Dendritic cell treated with granulocyte-macrophage colony-stimulating factor and Interleukin-4, amounts not matched to agents 40 ng/mL and 50 ng/mL, for 4 days (primary cell): ENCODE measurements at regions not wholly inside any gene's neighbourhood (a gene's known extent, or its start where the extent isn't known, plus 50 kb on each side); places are given as distances from the start of the nearest gene placed in this dataset.
"Not testable (repeated sequence)": the region's sequence is repeated elsewhere in the genome, so short reads cannot be mapped to it uniquely, and the experiment has no call there.

Source experiments
- H3K27ac Mint-ChIP-seq: one replicate; pipeline ENCODE4 v1.8.0; 2022; ENCODE audit warnings: mild to moderate bottlenecking, mixed read lengths
- H3K27me3 Mint-ChIP-seq: one replicate; pipeline ENCODE4 v1.8.0; 2022; ENCODE audit warnings: mild to moderate bottlenecking, mixed read lengths
- H3K36me3 Mint-ChIP-seq: one replicate; pipeline ENCODE4 v1.8.0; 2022; ENCODE audit warnings: low read depth, mixed read lengths
- H3K4me1 Mint-ChIP-seq: one replicate; pipeline ENCODE4 v1.8.0; 2022; ENCODE audit warnings: low read depth, mixed read lengths
- H3K4me3 Mint-ChIP-seq: one replicate; pipeline ENCODE4 v1.8.0; 2022; ENCODE audit warnings: mild to moderate bottlenecking, moderate library complexity, mixed read lengths
- H3K9me3 Mint-ChIP-seq: one replicate; pipeline ENCODE4 v1.8.0; 2022; ENCODE audit warnings: mixed read lengths
- intact Hi-C: fragments of 100-400 bp; cut with micrococcal nuclease; formaldehyde crosslinking; loops from one replicate; pipeline ENCODE4 v1.15.0; 2022

GRCh38 chr6:15102241-15102640 lies 143.6 kb upstream of the JARID2 start:
- peaks cover 2% of the 10 kb centered on the region for H3K27me3 Mint-ChIP-seq
- intact Hi-C loops: no loop called here
- H3K4me1 Mint-ChIP-seq: peaks cover 5% of the 10 kb centered on the region
- H3K36me3 Mint-ChIP-seq: no peaks in the 10 kb centered on the region
- peaks cover 9% of the 10 kb centered on the region for H3K9me3 Mint-ChIP-seq
- no peak overlapping the region for H3K27ac Mint-ChIP-seq
- no peak overlapping the region for H3K4me3 Mint-ChIP-seq

DNA sequence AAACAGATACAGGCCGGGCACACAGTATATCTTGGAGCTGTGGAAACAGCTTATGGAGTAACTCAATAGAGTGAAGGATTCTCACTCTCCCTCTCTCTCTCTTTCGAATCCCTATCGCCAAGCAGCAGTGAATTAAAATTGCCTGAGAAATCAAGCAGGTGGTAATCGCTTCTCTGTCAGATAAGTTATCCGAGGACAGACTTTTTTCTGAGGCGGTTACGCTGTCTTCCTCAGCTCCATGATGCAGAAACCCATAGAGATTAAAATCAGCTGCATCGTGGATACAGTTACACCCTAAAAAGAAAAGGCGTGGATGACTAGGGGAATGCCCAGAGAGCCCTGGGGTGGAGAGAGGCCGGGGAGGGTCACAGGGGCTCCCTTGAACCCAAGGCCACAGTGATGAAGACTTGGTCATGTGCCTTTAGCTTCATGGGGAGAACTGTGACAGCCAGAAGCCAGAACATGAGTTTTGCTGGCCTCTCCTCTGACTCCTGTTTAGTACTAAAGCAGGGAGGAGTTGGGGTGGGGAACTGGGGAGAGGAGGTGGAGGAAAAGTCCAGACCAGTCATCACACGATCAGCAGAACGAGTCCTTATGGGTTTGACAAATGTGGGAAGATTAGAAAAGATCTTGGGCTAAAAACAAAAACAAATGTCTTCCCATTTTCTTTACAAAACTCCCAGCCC lies 138.8 kb upstream of the JARID2 start:
- Mint-ChIP-seq H3K27ac (no peak overlapping the region), H3K4me1 (peaks cover 28% of the 10 kb centered on the region), H3K4me3 (no peak overlapping the region), H3K36me3 (no peaks in the 10 kb centered on the region), H3K27me3 (peaks cover 2% of the 10 kb centered on the region), H3K9me3 (peaks cover 9% of the 10 kb centered on the region)
- intact Hi-C loops: no loop called here

- intact Hi-C loops: no loop called here
- no peak overlapping the region for H3K27ac Mint-ChIP-seq
- H3K9me3 Mint-ChIP-seq: peaks cover 9% of the 10 kb centered on the region
- no peaks in the 10 kb centered on the region for H3K36me3 Mint-ChIP-seq
- peaks cover 28% of the 10 kb centered on the region for H3K4me1 Mint-ChIP-seq
- no peak overlapping the region for H3K4me3 Mint-ChIP-seq
- peaks cover 2% of the 10 kb centered on the region for H3K27me3 Mint-ChIP-seq
These were observed 138.1 kb upstream of the JARID2 start for GRCh38 chr6:15107644-15108382.

- Mint-ChIP-seq H3K9me3 (peaks cover 9% of the 10 kb centered on the region), H3K27ac (no peak overlapping the region), H3K36me3 (no peaks in the 10 kb centered on the region), H3K4me3 (no peak overlapping the region), H3K27me3 (peaks cover 2% of the 10 kb centered on the region), H3K4me1 (peaks cover 27% of the 10 kb centered on the region)
- intact Hi-C loops: no loop called here
These were observed 137.5 kb upstream of the JARID2 start for GRCh38 chr6:15108383-15108715.

GRCh38 chr6:15109338-15110090 lies 136.4 kb upstream of the JARID2 start:
- Mint-ChIP-seq H3K9me3 (peaks cover 9% of the 10 kb centered on the region), H3K36me3 (no peaks in the 10 kb centered on the region), H3K27ac (no peak overlapping the region), H3K27me3 (no peaks in the 10 kb centered on the region), H3K4me3 (no peak overlapping the region), H3K4me1 (peaks cover 29% of the 10 kb centered on the region)
- intact Hi-C loops: no loop called here

DNA sequence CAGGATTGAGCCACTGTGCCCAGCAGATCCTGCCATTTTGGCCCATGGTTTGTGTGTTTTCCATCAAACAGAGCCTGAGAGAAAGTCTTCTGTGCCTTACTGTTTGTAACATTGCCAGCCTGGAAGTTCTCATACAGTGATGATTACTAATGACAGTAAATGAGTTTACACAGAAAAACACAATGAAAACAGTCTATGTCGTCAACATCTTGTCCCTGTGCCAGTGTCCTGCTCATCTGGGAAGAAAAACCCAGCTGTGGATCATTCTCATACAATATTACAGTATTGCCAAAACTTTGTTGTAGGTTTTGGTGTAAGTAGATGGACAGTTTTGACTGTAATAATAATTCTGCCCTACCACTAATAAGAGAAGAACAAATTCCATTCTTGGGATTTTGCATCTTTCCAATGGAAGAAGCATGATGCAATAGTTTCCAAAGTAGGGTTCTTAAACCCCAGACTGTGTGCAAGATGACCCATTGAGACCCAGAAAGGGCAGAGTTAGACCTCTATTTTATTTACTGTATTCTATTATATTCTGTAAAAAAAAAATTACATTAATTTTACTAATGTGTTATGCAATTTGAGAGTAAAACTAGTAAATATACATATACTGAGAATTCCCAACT lies 135.0 kb upstream of the JARID2 start:
- H3K27me3 Mint-ChIP-seq: no peaks in the 10 kb centered on the region
- H3K27ac Mint-ChIP-seq: no peak overlapping the region
- H3K4me1 Mint-ChIP-seq: peaks cover 29% of the 10 kb centered on the region
- H3K9me3 Mint-ChIP-seq: peaks cover 2% of the 10 kb centered on the region
- H3K36me3 Mint-ChIP-seq: no peaks in the 10 kb centered on the region
- no peak overlapping the region for H3K4me3 Mint-ChIP-seq
- intact Hi-C loops: no loop called here

- H3K4me3 Mint-ChIP-seq, intact Hi-C loops: not testable (repeated sequence)
- H3K27ac Mint-ChIP-seq: peak overlapping the region; percentile 56
These were observed 134.3 kb upstream of the JARID2 start for GRCh38 chr6:15111576-15111975.

DNA sequence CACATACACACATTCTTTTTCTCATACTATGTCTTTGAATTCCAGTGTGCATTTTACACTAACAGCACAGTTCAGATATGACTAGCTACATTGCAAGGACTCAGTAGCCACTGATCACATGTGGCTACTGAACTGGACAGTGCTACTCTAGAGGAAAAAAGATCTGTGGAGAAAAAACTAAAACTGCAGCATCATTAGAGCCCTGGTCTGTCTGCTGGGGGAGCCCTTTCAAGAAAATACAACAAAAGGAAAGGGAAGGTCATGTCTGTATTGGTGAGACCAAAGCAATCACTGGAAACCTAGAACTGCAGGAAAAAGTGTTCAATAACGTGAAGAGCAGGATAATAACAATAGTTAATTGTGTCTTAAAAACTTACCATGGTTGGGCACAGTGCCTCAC lies 132.3 kb upstream of the JARID2 start:
- Mint-ChIP-seq H3K36me3 (no peaks in the 10 kb centered on the region), H3K4me1 (peaks cover 16% of the 10 kb centered on the region), H3K27ac (no peak overlapping the region), H3K9me3 (no peaks in the 10 kb centered on the region), H3K27me3 (no peaks in the 10 kb centered on the region), H3K4me3 (no peak overlapping the region)
- intact Hi-C loops: no loop called here

More at GRCh38 chr6:15111576-15111975, 134.3 kb upstream of the JARID2 start:
- not testable (repeated sequence) for H3K36me3 Mint-ChIP-seq, H3K27me3 Mint-ChIP-seq, H3K9me3 Mint-ChIP-seq
- H3K4me1 Mint-ChIP-seq: peaks cover 29% of the 10 kb centered on the region

DNA sequence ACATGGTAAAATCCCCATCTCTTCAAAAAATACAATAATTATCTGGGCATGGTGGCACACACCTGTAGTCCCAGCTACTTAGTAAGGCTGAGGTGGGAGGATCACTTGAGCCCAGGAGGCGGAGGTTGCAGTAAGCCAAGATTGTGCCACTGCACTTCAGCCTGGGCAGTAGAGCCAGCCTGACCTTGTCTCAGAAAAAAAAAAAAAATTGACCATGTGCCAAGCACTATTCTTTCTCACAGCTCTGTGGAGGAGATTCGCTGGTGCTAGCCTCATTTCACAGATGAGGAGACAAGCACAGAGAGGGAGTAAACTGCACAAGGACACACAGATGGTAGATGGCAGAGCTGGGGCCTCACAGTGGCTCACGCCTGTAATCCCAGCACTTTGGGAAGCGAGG lies 131.8 kb upstream of the JARID2 start:
- H3K4me1 Mint-ChIP-seq: peaks cover 11% of the 10 kb centered on the region
- intact Hi-C loops: no loop called here
- no peaks in the 10 kb centered on the region for H3K9me3 Mint-ChIP-seq
- no peak overlapping the region for H3K27ac Mint-ChIP-seq
- no peak overlapping the region for H3K4me3 Mint-ChIP-seq
- H3K36me3 Mint-ChIP-seq: no peaks in the 10 kb centered on the region
- H3K27me3 Mint-ChIP-seq: no peaks in the 10 kb centered on the region

DNA sequence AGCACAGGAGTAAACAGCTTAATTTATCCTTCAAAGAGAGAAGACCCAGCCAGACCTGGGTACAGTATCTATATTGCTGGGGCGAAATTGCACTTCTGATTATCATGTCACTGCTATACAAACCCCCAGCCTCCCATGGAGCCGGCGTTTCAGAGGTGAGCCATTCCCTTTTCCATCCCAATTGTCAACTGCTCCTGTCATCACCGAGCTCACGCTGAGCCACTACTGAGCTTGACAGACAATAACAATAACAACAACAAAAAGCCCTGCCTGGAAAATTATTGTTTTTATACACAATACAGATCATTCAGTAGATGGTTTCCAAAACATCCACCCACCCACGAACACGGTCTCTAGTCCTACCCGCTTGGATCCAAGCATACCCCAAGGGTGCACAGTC lies 129.0 kb upstream of the JARID2 start:
- H3K36me3 Mint-ChIP-seq: no peaks in the 10 kb centered on the region
- H3K27ac Mint-ChIP-seq: no peak overlapping the region
- no peaks in the 10 kb centered on the region for H3K27me3 Mint-ChIP-seq
- H3K4me3 Mint-ChIP-seq: no peak overlapping the region
- intact Hi-C loops: no loop called here
- H3K9me3 Mint-ChIP-seq: no peaks in the 10 kb centered on the region
- H3K4me1 Mint-ChIP-seq: peaks cover 4% of the 10 kb centered on the region

DNA sequence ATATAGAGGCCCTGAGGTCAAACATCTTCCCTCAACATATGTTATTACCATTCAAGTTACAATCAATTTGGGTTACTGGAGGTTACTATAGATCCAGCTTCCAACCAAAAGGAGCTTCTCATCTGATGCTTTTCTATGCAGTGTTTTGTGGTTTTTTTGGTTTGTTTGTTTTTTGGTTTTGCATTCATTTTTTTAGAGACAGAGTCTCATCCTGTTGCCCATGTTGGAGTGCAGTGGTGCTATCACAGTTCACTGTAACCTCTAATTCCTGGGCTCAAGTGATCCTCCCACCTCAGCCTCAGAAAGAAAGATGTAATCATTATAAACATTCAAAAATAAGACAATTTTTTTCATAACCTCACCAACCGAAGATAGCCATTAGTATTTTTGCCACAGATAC lies 124.4 kb upstream of the JARID2 start:
- Mint-ChIP-seq H3K27ac (no peak overlapping the region), H3K4me3 (no peak overlapping the region), H3K27me3 (peaks cover 4% of the 10 kb centered on the region), H3K9me3 (no peaks in the 10 kb centered on the region), H3K4me1 (no peaks in the 10 kb centered on the region), H3K36me3 (no peaks in the 10 kb centered on the region)
- intact Hi-C loops: no loop called here

DNA sequence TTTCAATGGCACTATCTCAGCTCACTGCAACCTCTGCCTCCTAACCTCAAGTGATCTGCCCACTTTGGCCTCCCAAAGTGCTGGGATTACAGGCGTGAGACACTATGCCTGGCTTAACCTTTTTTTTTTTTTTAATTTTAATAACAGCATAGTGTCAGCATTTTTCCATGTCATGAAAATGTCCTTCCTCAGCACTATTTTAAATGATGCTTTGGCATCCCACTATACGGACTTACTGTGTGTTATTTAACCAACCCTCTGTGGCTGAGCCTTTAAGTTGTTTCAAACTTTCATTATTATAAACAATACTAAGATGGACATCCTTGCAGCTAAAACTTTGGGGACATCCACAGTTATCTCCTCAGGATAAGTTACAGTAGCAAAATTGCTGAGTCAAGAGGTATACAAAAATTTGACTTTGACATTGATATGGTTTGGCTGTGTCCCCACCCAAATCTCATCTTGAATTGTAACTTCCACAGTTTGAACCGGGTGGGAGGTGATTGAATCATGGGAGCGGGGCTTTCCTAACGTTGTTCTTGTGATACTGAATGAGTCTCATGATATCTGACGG lies 123.8 kb upstream of the JARID2 start:
- intact Hi-C loops: no loop called here
- Mint-ChIP-seq H3K9me3 (no peaks in the 10 kb centered on the region), H3K4me3 (no peak overlapping the region), H3K27ac (no peak overlapping the region), H3K27me3 (peaks cover 4% of the 10 kb centered on the region), H3K4me1 (no peaks in the 10 kb centered on the region), H3K36me3 (no peaks in the 10 kb centered on the region)

GRCh38 chr6:15129887-15130286 lies 116.0 kb upstream of the JARID2 start:
- peaks cover 4% of the 10 kb centered on the region for H3K27me3 Mint-ChIP-seq
- intact Hi-C loops: no loop called here

GRCh38 chr6:15131234-15131633 lies 114.6 kb upstream of the JARID2 start:
- Mint-ChIP-seq H3K36me3 (no peaks in the 10 kb centered on the region), H3K27ac (no peak overlapping the region), H3K4me1 (peaks cover 54% of the 10 kb centered on the region), H3K27me3 (no peaks in the 10 kb centered on the region), H3K9me3 (no peaks in the 10 kb centered on the region), H3K4me3 (no peak overlapping the region)
- intact Hi-C loops: no loop called here

More at GRCh38 chr6:15129887-15130286, 116.0 kb upstream of the JARID2 start:
- H3K27ac Mint-ChIP-seq: peak overlapping the region; percentile 29
- no peaks in the 10 kb centered on the region for H3K36me3 Mint-ChIP-seq
- peaks cover 50% of the 10 kb centered on the region for H3K4me1 Mint-ChIP-seq
- no peak overlapping the region for H3K4me3 Mint-ChIP-seq
- no peaks in the 10 kb centered on the region for H3K9me3 Mint-ChIP-seq
